HL-60/S4 (cell line): ENCODE measurements at regions not wholly inside any gene's neighbourhood (a gene's known extent, or its start where the extent isn't known, plus 50 kb on each side); places are given as distances from the start of the nearest gene placed in this dataset.

Experiments
- in situ Hi-C: fragments of 300-500 bp; cut with MboI; formaldehyde crosslinking; loops from 2 replicates; pipeline ENCODE4 v1.14.3; 2022; ENCODE audit warnings: low sequenced_read_pairs

- in situ Hi-C loops, result no loop called here
These were observed 63.6 kb upstream of the ARID2 start for GRCh38 chr12:45665941-45666340.

GRCh38 chr12:45666396-45666795 lies 63.1 kb upstream of the ARID2 start:
- in situ Hi-C loops, result no loop called here

DNA sequence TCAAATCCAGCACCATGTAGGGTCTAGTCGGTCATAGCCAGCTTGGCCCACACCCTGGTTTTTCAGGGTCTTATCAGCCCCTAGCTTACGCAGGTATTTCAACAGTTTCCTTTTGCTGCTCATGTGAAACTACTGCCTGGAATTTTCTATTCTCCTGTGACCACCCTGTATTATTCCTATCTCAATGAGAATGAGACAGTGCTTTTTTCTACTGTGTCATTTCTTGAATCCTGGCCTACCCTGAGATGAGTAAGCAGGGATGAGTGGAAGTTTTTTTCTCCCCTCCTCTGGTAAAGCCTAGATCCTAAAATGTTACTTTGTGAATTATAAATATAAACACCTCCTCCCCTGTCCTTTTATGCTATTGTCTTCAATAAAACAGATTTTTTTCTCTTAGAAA lies 62.7 kb upstream of the ARID2 start:
- in situ Hi-C loops, result no loop called here

DNA sequence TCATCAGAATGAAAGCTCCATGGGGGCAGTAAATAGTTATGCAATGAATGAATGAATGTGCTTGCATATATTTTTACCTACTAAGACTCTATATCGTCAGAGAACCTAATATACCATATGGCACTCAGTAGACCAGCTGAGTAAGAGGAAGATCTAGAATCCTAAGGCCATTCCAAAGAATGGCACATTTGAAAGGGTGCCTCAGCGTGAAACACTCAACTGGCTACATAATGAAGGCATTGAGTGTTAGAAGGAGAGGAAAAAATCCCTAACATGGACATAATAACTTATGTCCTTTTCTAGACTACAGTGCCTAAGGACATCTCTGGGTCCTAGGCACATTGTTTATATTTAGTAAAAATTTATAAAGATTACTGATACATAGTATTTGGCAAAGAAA lies 61.7 kb upstream of the ARID2 start:
- in situ Hi-C loops, result no loop called here

- in situ Hi-C loops, result no loop called here
These were observed 60.9 kb upstream of the ARID2 start for GRCh38 chr12:45668641-45669040.

- in situ Hi-C loops, result no loop called here
These were observed 60.4 kb upstream of the ARID2 start for GRCh38 chr12:45669093-45669492.

DNA sequence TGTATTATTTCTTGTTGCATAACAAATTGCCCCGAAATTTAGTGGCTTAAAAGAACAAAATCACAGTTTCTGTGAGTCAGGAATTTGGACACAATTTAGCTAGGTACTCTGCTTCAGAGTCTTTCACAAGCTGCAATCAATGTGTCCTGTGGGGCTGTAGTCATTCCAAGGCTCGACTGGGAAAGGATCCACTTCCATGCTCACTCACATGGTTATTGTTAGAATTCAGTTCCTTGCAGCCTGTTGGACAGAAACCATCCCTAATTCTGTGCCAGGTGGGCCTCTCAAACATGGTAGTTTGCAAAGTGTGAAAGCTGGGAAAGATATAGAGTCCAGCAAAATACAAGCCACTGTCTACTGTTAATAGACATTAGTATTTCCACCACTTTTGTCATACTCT lies 59.7 kb upstream of the ARID2 start:
- in situ Hi-C loops, result no loop called here

DNA sequence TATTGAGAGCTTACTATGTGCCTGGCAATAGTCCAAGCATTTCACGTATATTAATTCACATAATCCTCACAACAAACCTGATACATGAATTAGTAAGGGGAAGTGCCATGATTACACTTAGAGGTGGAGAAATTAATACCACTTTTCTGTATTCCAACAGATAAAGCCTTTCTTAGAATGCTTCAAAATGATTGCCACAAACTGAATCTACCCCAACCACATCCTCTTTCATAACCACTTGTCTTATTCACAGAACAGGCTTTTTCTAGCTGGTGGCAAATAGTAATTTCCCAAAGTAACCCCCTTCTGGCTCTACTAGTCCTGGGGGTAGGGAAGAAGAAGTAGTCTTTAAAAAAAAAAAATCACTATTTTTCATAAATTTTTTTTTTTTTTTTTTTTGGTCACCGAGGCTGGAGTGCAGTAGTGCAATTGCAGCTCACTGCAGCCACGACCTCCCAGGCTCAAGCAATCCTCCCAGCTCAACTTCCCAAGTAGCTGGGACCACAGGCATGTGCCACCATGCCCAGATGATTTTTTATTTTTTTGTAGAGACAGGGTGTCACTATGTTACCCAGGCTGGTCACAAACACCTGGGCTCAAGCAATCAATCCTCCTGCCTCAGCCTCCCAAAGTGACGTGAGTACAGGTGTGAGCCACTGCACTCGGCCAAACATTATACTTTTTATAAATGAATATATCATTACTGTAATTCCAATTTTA lies 59.0 kb upstream of the ARID2 start:
- in situ Hi-C loops, result no loop called here

GRCh38 chr12:45671254-45671653 lies 58.3 kb upstream of the ARID2 start:
- in situ Hi-C loops, result no loop called here

DNA sequence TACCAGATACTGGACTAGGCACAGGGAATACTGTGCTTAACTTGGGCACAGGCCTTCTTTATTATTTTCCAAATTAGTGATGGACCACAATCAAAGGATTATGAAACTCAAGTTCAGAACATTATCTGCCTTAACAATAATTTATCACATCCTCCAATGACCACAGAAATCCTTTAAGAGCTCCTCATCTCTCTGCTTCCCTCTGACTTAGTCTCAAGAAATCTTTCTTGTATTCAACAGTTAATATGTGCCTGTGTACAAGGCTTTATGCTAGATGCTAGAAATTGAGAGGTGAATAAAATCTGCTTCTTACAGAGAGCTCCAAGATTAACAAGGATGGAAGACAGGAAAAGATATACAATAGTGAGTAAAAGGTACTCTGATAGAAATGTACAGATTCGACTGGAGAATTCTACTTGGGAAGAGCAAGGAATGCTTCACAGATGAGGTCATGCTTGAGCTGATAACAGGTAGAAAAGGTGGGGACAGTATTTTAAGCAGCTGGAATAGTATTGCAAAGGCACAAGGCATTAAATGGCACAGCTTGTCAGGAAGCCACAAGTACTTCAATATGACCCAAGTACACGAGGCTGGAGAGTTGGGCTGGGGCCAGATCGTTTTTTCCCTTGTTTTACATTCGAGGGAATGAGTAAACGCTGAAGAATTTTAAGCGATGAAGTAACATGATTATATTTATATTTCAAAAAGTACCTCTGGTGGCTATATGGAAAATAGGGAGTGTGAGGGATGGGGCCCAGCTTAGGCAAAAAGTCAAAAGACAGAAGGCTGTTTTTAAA lies 55.1 kb upstream of the ARID2 start:
- in situ Hi-C loops, result no loop called here

DNA sequence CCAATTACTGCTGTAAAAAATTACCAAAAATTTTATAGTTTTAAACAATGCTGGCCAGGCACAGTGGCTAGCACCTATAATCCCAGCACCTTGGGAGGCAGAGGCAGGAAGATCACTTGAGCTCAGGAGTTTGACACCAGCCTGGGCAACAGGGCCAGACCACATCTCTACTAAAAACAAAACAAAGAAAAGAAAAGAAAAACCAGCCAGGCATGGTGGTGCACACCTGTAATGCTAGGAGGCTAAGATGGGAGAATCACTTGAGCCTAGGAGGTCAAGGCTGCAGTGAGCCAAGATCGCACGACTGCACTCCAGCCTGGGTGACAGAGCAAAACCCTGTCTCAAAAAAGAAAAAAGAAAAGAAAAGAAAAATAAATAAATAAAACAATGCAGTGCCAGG lies 54.0 kb upstream of the ARID2 start:
- in situ Hi-C loops, result no loop called here
